B cell (primary cell): ENCODE measurements at regions not wholly inside any gene's neighbourhood (a gene's known extent, or its start where the extent isn't known, plus 50 kb on each side); places are given as distances from the start of the nearest gene placed in this dataset.

Experiments used
- ATAC-seq: fragments of 200-7000 bp; cut with Tn5 transposase; one replicate; pipeline ENCODE4 v1.10.0; 2021; ENCODE audit warnings: low read depth, mild to moderate bottlenecking, moderate number of reproducible peaks, moderate library complexity
- CTCF ChIA-PET: fragments of 350-600 bp; sonication (Branson Sonifier 250); formaldehyde crosslinking; loops from one replicate; lab custom pipeline; 2021; ENCODE audit warnings: antibody characterized with exemption, inconsistent platforms; lab: Charles Lee
- POLR2A ChIA-PET: fragments of 350-600 bp; sonication (Branson Sonifier 250); formaldehyde crosslinking; loops from one replicate; lab custom pipeline; 2021; ENCODE audit warnings: antibody characterized with exemption; lab: Charles Lee
- DNase-seq: peaks from one replicate; pipeline ENCODE4 v3.0.0; 2013
- H2AFZ ChIP-seq: 2 replicates; pipeline ENCODE4 v1.6.1; 2012; ENCODE audit warnings: mild to moderate bottlenecking, low read depth, low read length; ENCODE audit not compliant: insufficient read depth, poor library complexity, severe bottlenecking
- H3K27ac ChIP-seq, 2 donors: 1 replicate in 1 of 2; 2 replicates in 1 of 2; pipeline ENCODE4 v1.5.1; 2012 to 2013; ENCODE audit warnings: low read length in 2 of 2, mild to moderate bottlenecking in 2 of 2, moderate library complexity in 1 of 2
- H3K27me3 ChIP-seq, 4 experiments: fragments of 200-600 bp in 1 of 4; sonication (generic) in 1 of 4; replicated peaks in 1 of 4; 1 replicate in 2 of 4; 2 replicates in 2 of 4; pipeline versions ENCODE4 v1.6.1 to v1.7.0; 2013 to 2016; ENCODE audit warnings: low read length in 3 of 4, mild to moderate bottlenecking in 2 of 4, mixed read lengths in 1 of 4, moderate library complexity in 1 of 4; ENCODE audit not compliant: insufficient read depth in 4 of 4, control insufficient read depth in 3 of 4; ENCODE audit errors: control extremely low read depth in 1 of 4
- H3K36me3 ChIP-seq, 2 experiments: replicated peaks in 1 of 2; 1 replicate in 1 of 2; 2 replicates in 1 of 2; pipeline versions ENCODE4 v1.6.1 to v1.7.1; 2013; ENCODE audit warnings: low read length in 1 of 2; ENCODE audit not compliant: insufficient read depth in 2 of 2, control insufficient read depth in 1 of 2; ENCODE audit errors: control extremely low read depth in 1 of 2, extremely low read depth in 1 of 2
- H3K4me1 ChIP-seq, 2 donors: fragments of 200-600 bp in 1 of 2; sonication (generic) in 1 of 2; 1 replicate in 1 of 2; 2 replicates in 1 of 2; pipeline versions ENCODE4 v1.5.1 to v1.6.1; 2013 to 2017; ENCODE audit warnings: low read length in 2 of 2; ENCODE audit not compliant: control insufficient read depth in 2 of 2, insufficient read depth in 2 of 2
- H3K4me2 ChIP-seq: replicated peaks from 2 replicates; pipeline ENCODE3; 2012; ENCODE audit warnings: mild to moderate bottlenecking, low read depth, low read length; ENCODE audit not compliant: poor library complexity, severe bottlenecking
- H3K4me3 ChIP-seq, 5 experiments: fragments of 200-600 bp in 1 of 5; sonication (generic) in 1 of 5; 1 replicate in 3 of 5; 2 replicates in 2 of 5; pipeline versions ENCODE4 v1.5.1 to v1.7.0; 2011 to 2016; ENCODE audit warnings: low read length in 4 of 5, mild to moderate bottlenecking in 4 of 5, low read depth in 2 of 5, control low read depth in 1 of 5, moderate library complexity in 1 of 5; ENCODE audit not compliant: insufficient read depth in 1 of 5; ENCODE audit errors: control extremely low read depth in 1 of 5, extremely low read depth in 1 of 5
- H3K79me2 ChIP-seq: fragments of 200-600 bp; sonication (generic); one replicate; pipeline ENCODE4 v1.6.0; 2016; ENCODE audit warnings: low read length; ENCODE audit not compliant: control insufficient read depth, insufficient read depth
- H3K9ac ChIP-seq: fragments of 200-600 bp; sonication (generic); 2 replicates; pipeline ENCODE4 v1.6.1; 2017; ENCODE audit warnings: mild to moderate bottlenecking, low read length, moderate library complexity
- H3K9me3 ChIP-seq, 3 donors: one replicate each; pipeline versions ENCODE4 v1.6.1 to v1.7.1; 2013; ENCODE audit warnings: low read length in 2 of 3; ENCODE audit not compliant: control insufficient read depth in 2 of 3, insufficient read depth in 1 of 3; ENCODE audit errors: control extremely low read depth in 1 of 3
- H4K20me1 ChIP-seq: 2 replicates; pipeline ENCODE4 v1.6.0; 2012; ENCODE audit warnings: mild to moderate bottlenecking, low read length; ENCODE audit not compliant: insufficient read depth, control insufficient read depth, poor library complexity, severe bottlenecking
- H3K27ac Mint-ChIP-seq: one replicate; pipeline ENCODE4 v1.8.0; 2021; ENCODE audit warnings: mixed read lengths
- H3K27me3 Mint-ChIP-seq: one replicate; pipeline ENCODE4 v1.8.0; 2021; ENCODE audit warnings: mixed read lengths
- H3K4me1 Mint-ChIP-seq: one replicate; pipeline ENCODE4 v1.8.0; 2021; ENCODE audit warnings: mixed read lengths
- H3K4me3 Mint-ChIP-seq: one replicate; pipeline ENCODE4 v1.8.0; 2021; ENCODE audit warnings: mixed read lengths
- H3K9me3 Mint-ChIP-seq: one replicate; pipeline ENCODE4 v1.8.0; 2022; ENCODE audit warnings: mixed read lengths; ENCODE audit not compliant: insufficient read depth
- EZH2 ChIP-seq: IDR thresholded peaks from 2 replicates; pipeline ENCODE4 v1.6.1; 2012; ENCODE audit warnings: borderline replicate concordance, low read depth, mild to moderate bottlenecking, moderate library complexity, low read length; ENCODE audit not compliant: insufficient read depth, poor library complexity, severe bottlenecking
- WGBS: methylation state at CpG from one replicate; pipeline ENCODE4 v1.1.5; 2013; ENCODE audit warnings: missing lambda C conversion rate; ENCODE audit not compliant: insufficient coverage; 5-methylcytosine and 5-hydroxymethylcytosine counted together
- intact Hi-C: fragments of 100-400 bp; cut with micrococcal nuclease; formaldehyde crosslinking; loops from one replicate; pipeline ENCODE4 v1.10.0; 2022
- TF ChIP-seq, protein P1 (sequence below): fragments of 200-600 bp; IDR thresholded peaks from one replicate; pipeline ENCODE4 v1.8.0; 2022; ENCODE audit warnings: antibody characterized with exemption, mild to moderate bottlenecking

DNA sequence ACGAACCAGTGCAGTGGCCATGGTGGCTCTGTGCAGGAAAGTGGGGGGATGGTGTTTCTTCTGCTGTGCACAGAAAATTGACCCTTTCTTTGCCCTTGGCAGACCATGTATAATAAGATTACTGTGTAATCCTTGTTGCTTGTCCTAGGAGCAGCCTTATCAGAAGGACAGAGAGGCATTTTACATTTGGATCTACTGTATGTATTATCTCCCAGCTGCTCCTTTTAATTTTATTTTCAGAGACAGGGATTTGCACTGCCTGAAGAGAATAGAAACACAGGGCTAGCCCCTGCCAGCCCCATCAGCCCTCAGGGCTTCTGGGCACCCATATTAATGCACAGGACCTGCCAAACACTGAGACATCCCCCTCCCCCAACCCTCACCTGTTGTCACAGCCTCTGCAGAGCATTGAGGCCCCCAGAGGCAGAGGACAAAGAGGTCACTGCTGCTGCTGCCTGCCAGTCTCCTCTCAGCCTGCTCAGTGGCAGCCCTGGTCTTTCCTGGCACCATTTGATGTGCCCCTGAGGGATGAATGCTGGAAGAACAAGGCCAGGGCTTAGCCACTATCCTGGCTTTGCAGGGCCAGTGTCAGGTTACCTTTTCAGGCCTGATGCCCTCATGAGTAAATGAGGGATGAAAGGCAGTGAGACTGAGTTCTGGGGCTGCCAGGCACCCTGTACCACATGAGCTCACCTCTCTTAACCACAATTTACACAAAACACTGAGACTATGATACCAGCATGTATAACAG lies 533.4 kb downstream of the NTRK3 start:
- Histone ChIP-seq H3K36me3 (no peaks in the 10 kb centered on the region), H3K27ac (no peak overlapping the region), H3K9ac (no peak overlapping the region), H3K79me2 (no peaks in the 10 kb centered on the region), H2AFZ (no peak overlapping the region), H3K4me3 (no peak overlapping the region), H4K20me1 (no peaks in the 10 kb centered on the region), H3K4me1 (no peaks in the 10 kb centered on the region), H3K9me3 (no peaks in the 10 kb centered on the region), H3K27me3 (no peaks in the 10 kb centered on the region), H3K4me2 (no peak overlapping the region)
- no peaks in the 10 kb centered on the region for H3K4me1 Mint-ChIP-seq
- intact Hi-C loops = no loop called here
- WGBS = 100% methylated on average over 1 of the region's 1 CpG
- DNase-seq = no peak
- CTCF ChIA-PET = no interaction called here
- H3K27me3 Mint-ChIP-seq = no peaks in the 10 kb centered on the region
- POLR2A ChIA-PET = no interaction called here
- no peak for ATAC-seq
- H3K9me3 Mint-ChIP-seq = no peaks in the 10 kb centered on the region
- TF ChIP-seq, protein P1, sequence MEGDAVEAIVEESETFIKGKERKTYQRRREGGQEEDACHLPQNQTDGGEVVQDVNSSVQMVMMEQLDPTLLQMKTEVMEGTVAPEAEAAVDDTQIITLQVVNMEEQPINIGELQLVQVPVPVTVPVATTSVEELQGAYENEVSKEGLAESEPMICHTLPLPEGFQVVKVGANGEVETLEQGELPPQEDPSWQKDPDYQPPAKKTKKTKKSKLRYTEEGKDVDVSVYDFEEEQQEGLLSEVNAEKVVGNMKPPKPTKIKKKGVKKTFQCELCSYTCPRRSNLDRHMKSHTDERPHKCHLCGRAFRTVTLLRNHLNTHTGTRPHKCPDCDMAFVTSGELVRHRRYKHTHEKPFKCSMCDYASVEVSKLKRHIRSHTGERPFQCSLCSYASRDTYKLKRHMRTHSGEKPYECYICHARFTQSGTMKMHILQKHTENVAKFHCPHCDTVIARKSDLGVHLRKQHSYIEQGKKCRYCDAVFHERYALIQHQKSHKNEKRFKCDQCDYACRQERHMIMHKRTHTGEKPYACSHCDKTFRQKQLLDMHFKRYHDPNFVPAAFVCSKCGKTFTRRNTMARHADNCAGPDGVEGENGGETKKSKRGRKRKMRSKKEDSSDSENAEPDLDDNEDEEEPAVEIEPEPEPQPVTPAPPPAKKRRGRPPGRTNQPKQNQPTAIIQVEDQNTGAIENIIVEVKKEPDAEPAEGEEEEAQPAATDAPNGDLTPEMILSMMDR = no peak
- TF ChIP-seq EZH2 = no peak
- no peak overlapping the region for H3K4me3 Mint-ChIP-seq
- no peak overlapping the region for H3K27ac Mint-ChIP-seq

DNA sequence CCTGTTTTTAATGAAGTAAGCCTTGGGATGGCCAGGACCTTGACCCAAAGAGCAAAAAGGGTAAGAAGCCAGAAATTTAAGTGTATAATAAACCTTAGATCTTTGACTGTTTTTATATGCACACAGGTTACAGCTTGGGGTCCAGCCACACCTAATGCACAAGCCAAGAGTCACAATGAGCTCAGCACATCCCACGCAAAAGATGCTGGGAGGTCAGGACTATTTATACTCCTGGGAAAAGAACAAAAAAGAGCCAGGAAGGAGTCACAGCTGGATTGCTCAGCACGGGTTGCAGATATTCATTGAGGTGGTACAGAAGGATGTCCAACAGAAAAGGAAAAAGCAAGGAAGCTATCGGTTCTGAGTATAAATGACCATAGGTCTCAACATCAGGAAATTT lies 536.3 kb downstream of the NTRK3 start:
- CTCF ChIA-PET = no interaction called here
- Mint-ChIP-seq H3K27me3 (no peaks in the 10 kb centered on the region), H3K27ac (no peak overlapping the region), H3K4me3 (no peak overlapping the region), H3K4me1 (no peaks in the 10 kb centered on the region), H3K9me3 (no peaks in the 10 kb centered on the region)
- H4K20me1 ChIP-seq = no peaks in the 10 kb centered on the region
- WGBS = 94% methylated on average over 2 of the region's 3 CpGs
- H3K79me2 ChIP-seq = no peaks in the 10 kb centered on the region
- DNase-seq (no peak), ATAC-seq (no peak)
- intact Hi-C loops = no loop called here
- no peak overlapping the region for H3K27ac ChIP-seq
- H3K27me3 ChIP-seq = no peaks in the 10 kb centered on the region
- no peak overlapping the region for H3K4me3 ChIP-seq
- TF ChIP-seq EZH2 = no peak
- TF ChIP-seq, protein P1 = no peak
- H3K9ac ChIP-seq = no peak overlapping the region
- POLR2A ChIA-PET = no interaction called here
- no peaks in the 10 kb centered on the region for H3K4me1 ChIP-seq
- no peaks in the 10 kb centered on the region for H3K36me3 ChIP-seq
- no peak overlapping the region for H3K4me2 ChIP-seq
- no peaks in the 10 kb centered on the region for H3K9me3 ChIP-seq
- no peak overlapping the region for H2AFZ ChIP-seq
